ENCODE measurements at regions not wholly inside any gene's neighbourhood (a gene's known extent, or its start where the extent isn't known, plus 50 kb on each side); places are given as distances from the start of the nearest gene placed in this dataset.

GRCh38 chr3:13245615-13245978 lies 172.4 kb upstream of the IQSEC1 start:
- H3K27me3 ChIP-seq (ENCODE audit: control insufficient read depth, insufficient read depth, low read length): no peaks in the 10 kb centered on the region
- H3K9me3 ChIP-seq (ENCODE audit: control insufficient read depth, insufficient read depth, low read depth, low read length): no peaks in the 10 kb centered on the region
- H3K9ac ChIP-seq (ENCODE audit: low read length): no peak overlapping the region
- no peaks in the 10 kb centered on the region; the same call in 1 of the 2 replicates for H3K4me1 ChIP-seq (ENCODE audit: control insufficient read depth, insufficient read depth, low read length)
- no peak overlapping the region for H3K4me3 ChIP-seq (ENCODE audit: low read depth, low read length)
- H3K27ac ChIP-seq (ENCODE audit: low read depth, low read length): no peak overlapping the region
- H3K36me3 ChIP-seq (ENCODE audit: control insufficient read depth, insufficient read depth, low read length): no peaks in the 10 kb centered on the region

GRCh38 chr3:13243586-13243985 lies 170.4 kb upstream of the IQSEC1 start:
- Histone ChIP-seq H3K27ac (ENCODE audit: low read depth, low read length) (no peak overlapping the region), H3K4me3 (ENCODE audit: low read depth, low read length) (no peak overlapping the region), H3K9ac (ENCODE audit: low read length) (no peak overlapping the region), H3K27me3 (ENCODE audit: control insufficient read depth, insufficient read depth, low read length) (no peaks in the 10 kb centered on the region), H3K4me1 (ENCODE audit: control insufficient read depth, insufficient read depth, low read length) (no peaks in the 10 kb centered on the region; the same call in 1 of the 2 replicates), H3K36me3 (ENCODE audit: control insufficient read depth, insufficient read depth, low read length) (no peaks in the 10 kb centered on the region), H3K9me3 (ENCODE audit: control insufficient read depth, insufficient read depth, low read depth, low read length) (no peaks in the 10 kb centered on the region)

DNA sequence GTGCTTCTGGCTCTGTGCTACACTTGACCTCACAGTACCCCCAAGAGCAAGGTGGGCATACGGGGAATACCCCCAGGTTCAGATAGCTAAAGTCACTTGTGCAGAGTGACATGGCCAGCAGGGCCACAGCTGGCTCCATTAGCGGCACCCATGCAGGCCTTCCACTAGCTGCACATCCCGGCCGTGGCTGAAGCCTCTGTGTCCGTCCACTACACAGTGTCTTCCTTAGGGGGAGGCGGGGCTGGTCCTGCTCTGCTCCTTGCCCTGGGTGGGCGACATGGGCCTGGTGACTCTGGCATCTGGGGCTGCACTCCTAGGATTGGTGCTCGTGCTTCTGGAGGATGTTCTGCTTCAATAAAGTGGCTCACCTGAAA lies 169.1 kb upstream of the IQSEC1 start:
- Histone ChIP-seq H3K9me3 (ENCODE audit: control insufficient read depth, insufficient read depth, low read depth, low read length) (no peaks in the 10 kb centered on the region), H3K36me3 (ENCODE audit: control insufficient read depth, insufficient read depth, low read length) (no peaks in the 10 kb centered on the region), H3K4me3 (ENCODE audit: low read depth, low read length) (no peak overlapping the region), H3K27ac (ENCODE audit: low read depth, low read length) (no peak overlapping the region), H3K4me1 (ENCODE audit: control insufficient read depth, insufficient read depth, low read length) (no peaks in the 10 kb centered on the region; the same call in 1 of the 2 replicates), H3K27me3 (ENCODE audit: control insufficient read depth, insufficient read depth, low read length) (no peaks in the 10 kb centered on the region), H3K9ac (ENCODE audit: low read length) (no peak overlapping the region)

GRCh38 chr3:13241621-13242363 lies 168.6 kb upstream of the IQSEC1 start:
- H3K9me3 ChIP-seq (ENCODE audit: control insufficient read depth, insufficient read depth, low read depth, low read length): no peaks in the 10 kb centered on the region
- H3K27me3 ChIP-seq (ENCODE audit: control insufficient read depth, insufficient read depth, low read length): no peaks in the 10 kb centered on the region
- H3K4me1 ChIP-seq (ENCODE audit: control insufficient read depth, insufficient read depth, low read length): no peaks in the 10 kb centered on the region; the same call in 1 of the 2 replicates
- H3K4me3 ChIP-seq (ENCODE audit: low read depth, low read length): no peak overlapping the region
- H3K27ac ChIP-seq (ENCODE audit: low read depth, low read length): no peak overlapping the region
- H3K9ac ChIP-seq (ENCODE audit: low read length): no peak overlapping the region
- no peaks in the 10 kb centered on the region for H3K36me3 ChIP-seq (ENCODE audit: control insufficient read depth, insufficient read depth, low read length)

DNA sequence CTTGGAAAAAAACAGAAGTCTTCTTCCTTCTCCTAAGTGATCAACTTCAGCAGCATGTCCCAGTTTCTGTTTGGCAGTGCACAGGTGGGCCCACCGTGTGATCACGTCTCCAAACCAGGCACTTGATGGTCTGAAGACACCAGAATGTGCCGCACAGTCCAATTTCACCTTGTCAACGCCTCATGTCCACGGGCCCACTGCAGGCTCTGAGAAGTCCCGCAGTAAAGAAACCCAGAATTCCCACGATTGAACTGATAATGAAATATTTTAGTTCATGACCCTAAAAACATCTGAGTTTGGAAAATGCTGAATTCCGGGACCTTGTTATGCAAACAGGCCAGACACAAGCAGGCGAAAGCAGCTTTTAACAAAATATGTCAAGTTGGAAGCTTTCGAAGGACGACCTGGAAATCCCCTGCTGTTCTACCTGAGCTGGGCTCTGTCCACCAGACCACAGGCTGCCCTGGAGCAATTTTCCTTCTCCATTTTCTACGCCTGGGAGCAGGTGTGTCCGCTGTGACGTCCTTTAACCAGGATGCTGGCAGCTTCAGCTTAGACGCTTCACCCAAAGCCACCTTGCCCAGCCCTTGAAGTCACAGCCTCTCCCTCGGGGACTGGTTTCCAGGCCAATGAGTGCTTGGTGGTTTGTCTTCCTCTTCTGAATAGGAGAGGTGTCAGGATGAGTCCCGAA lies 167.8 kb upstream of the IQSEC1 start:
- Histone ChIP-seq H3K4me3 (ENCODE audit: low read depth, low read length) (no peak overlapping the region), H3K36me3 (ENCODE audit: control insufficient read depth, insufficient read depth, low read length) (no peaks in the 10 kb centered on the region), H3K9ac (ENCODE audit: low read length) (no peak overlapping the region), H3K27me3 (ENCODE audit: control insufficient read depth, insufficient read depth, low read length) (no peaks in the 10 kb centered on the region), H3K4me1 (ENCODE audit: control insufficient read depth, insufficient read depth, low read length) (no peaks in the 10 kb centered on the region; the same call in 1 of the 2 replicates), H3K9me3 (ENCODE audit: control insufficient read depth, insufficient read depth, low read depth, low read length) (no peaks in the 10 kb centered on the region), H3K27ac (ENCODE audit: low read depth, low read length) (no peak overlapping the region)

DNA sequence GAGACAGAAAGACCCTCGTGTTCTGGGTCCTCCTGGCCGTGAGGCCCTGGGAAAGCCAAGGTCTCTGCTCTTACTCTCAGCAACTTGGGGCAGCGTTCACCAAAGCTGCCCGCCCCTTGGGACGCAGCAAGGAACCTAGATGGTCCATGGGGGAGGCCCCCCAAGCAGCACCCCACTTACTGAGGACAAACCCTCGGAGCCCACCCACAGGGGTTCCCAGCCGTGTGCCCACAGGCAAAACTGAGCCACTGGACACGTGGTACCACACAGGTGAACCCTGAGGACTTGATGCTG lies 166.2 kb upstream of the IQSEC1 start:
- no peaks in the 10 kb centered on the region for H3K36me3 ChIP-seq (ENCODE audit: control insufficient read depth, insufficient read depth, low read length)

GRCh38 chr3:13238687-13239466 lies 165.6 kb upstream of the IQSEC1 start:
- Histone ChIP-seq H3K9ac (ENCODE audit: low read length) (no peak overlapping the region), H3K4me1 (ENCODE audit: control insufficient read depth, insufficient read depth, low read length) (peaks cover 8% of the 10 kb centered on the region), H3K27ac (ENCODE audit: low read depth, low read length) (no peak overlapping the region), H3K36me3 (ENCODE audit: control insufficient read depth, insufficient read depth, low read length) (no peaks in the 10 kb centered on the region), H3K27me3 (ENCODE audit: control insufficient read depth, insufficient read depth, low read length) (no peaks in the 10 kb centered on the region), H3K9me3 (ENCODE audit: control insufficient read depth, insufficient read depth, low read depth, low read length) (no peaks in the 10 kb centered on the region), H3K4me3 (ENCODE audit: low read depth, low read length) (no peak overlapping the region)

More for the DNA sequence above, 166.2 kb upstream of the IQSEC1 start:
- no peak overlapping the region for H3K9ac ChIP-seq (ENCODE audit: low read length)
- no peaks in the 10 kb centered on the region for H3K27me3 ChIP-seq (ENCODE audit: control insufficient read depth, insufficient read depth, low read length)
- peaks cover 4% of the 10 kb centered on the region for H3K4me1 ChIP-seq (ENCODE audit: control insufficient read depth, insufficient read depth, low read length)
- H3K4me3 ChIP-seq (ENCODE audit: low read depth, low read length): no peak overlapping the region
- H3K9me3 ChIP-seq (ENCODE audit: control insufficient read depth, insufficient read depth, low read depth, low read length): no peaks in the 10 kb centered on the region
- H3K27ac ChIP-seq (ENCODE audit: low read depth, low read length): no peak overlapping the region

DNA sequence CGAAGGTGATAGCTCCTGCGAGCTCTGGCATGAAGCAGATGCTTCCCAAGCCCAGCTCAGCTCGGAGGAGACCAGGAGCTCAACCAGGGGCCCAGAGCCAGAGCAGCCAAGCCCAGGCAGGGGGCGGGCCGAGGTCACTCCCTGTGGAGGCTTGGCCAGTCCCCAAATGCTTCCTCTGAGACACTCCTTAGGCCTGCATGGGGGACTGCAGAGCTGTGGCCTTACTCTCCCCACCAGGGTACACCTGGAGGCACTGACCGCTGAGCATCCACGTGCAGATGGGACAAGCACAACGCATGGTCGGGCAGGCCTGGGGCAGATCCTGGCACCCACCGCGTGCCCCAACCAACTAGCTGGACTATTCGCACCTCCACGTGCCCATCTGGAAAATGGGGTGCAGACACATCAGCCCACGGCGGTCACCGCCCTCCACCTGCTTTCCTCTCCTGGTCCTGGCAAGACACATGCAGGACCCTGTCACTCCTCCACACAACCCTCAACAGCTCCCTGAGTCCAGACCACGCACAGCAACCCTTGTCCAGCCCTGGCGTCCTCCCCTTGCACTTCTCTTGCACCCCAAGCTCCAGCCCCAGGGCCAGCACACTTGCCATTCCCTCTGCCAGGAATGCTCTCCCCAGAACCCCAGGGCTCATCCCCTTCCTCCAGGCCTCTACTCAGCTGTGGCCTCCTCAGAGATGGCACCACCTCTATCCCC lies 164.7 kb upstream of the IQSEC1 start:
- H3K36me3 ChIP-seq (ENCODE audit: control insufficient read depth, insufficient read depth, low read length): no peaks in the 10 kb centered on the region
- no peaks in the 10 kb centered on the region for H3K9me3 ChIP-seq (ENCODE audit: control insufficient read depth, insufficient read depth, low read depth, low read length)
- H3K4me1 ChIP-seq (ENCODE audit: control insufficient read depth, insufficient read depth, low read length): peaks cover 13% of the 10 kb centered on the region
- no peak overlapping the region for H3K9ac ChIP-seq (ENCODE audit: low read length)
- no peaks in the 10 kb centered on the region for H3K27me3 ChIP-seq (ENCODE audit: control insufficient read depth, insufficient read depth, low read length)
- no peak overlapping the region for H3K27ac ChIP-seq (ENCODE audit: low read depth, low read length)
- no peak overlapping the region for H3K4me3 ChIP-seq (ENCODE audit: low read depth, low read length)

GRCh38 chr3:13236557-13237173 lies 163.4 kb upstream of the IQSEC1 start:
- no peaks in the 10 kb centered on the region for H3K36me3 ChIP-seq (ENCODE audit: control insufficient read depth, insufficient read depth, low read length)
- no peak overlapping the region for H3K9ac ChIP-seq (ENCODE audit: low read length)
- no peak overlapping the region for H3K4me3 ChIP-seq (ENCODE audit: low read depth, low read length)
- no peak overlapping the region for H3K27ac ChIP-seq (ENCODE audit: low read depth, low read length)
- H3K9me3 ChIP-seq (ENCODE audit: control insufficient read depth, insufficient read depth, low read depth, low read length): no peaks in the 10 kb centered on the region
- peaks cover 20% of the 10 kb centered on the region for H3K4me1 ChIP-seq (ENCODE audit: control insufficient read depth, insufficient read depth, low read length)
- no peaks in the 10 kb centered on the region for H3K27me3 ChIP-seq (ENCODE audit: control insufficient read depth, insufficient read depth, low read length)

DNA sequence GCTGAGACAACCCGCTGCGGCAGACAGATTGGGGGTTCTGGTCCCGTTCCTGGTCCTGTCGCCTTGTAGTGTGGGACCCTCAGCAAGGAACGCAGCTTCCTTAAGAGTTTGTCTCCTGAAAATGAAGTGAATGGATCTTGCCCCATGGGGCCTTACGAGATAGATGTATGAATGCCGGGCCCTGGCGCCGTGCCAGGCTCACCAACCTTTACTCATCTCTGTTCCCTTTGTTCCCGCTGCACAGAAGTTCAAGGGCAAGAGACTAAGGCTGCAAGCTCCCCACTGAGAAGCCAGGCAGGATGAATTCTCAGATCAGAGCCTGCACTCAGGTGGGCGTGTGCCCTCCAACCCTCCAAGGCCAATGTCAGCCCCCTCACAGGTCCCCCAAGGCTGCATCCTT lies 162.7 kb upstream of the IQSEC1 start:
- Histone ChIP-seq H3K4me1 (ENCODE audit: control insufficient read depth, insufficient read depth, low read length) (peaks cover 21% of the 10 kb centered on the region; the same call in 1 of the 2 replicates), H3K36me3 (ENCODE audit: control insufficient read depth, insufficient read depth, low read length) (no peaks in the 10 kb centered on the region), H3K4me3 (ENCODE audit: low read depth, low read length) (no peak overlapping the region), H3K9me3 (ENCODE audit: control insufficient read depth, insufficient read depth, low read depth, low read length) (no peaks in the 10 kb centered on the region), H3K27me3 (ENCODE audit: control insufficient read depth, insufficient read depth, low read length) (no peaks in the 10 kb centered on the region), H3K9ac (ENCODE audit: low read length) (no peak overlapping the region), H3K27ac (ENCODE audit: low read depth, low read length) (no peak overlapping the region)
